ENCODE measurements at regions not wholly inside any gene's neighbourhood (a gene's known extent, or its start where the extent isn't known, plus 50 kb on each side); places are given as distances from the start of the nearest gene placed in this dataset.

DNA sequence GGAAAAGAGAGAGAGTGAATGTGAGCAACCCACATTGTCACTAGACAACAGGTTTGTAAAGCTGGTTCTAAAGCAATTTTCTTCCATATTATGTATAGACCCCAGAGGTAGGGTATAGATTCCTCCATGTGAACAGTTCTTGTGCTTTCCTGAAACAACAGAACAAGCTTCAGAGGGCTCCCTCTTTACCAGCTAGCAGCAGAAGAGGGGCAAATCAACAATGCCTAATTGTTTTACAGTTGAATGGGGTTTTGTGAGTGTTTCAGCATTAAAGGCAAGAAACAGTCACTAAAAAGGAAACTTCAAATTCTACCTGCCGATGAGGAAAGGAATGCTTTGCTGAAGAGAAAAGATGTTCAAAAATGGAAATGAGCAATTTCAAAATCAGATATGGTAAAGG, 341.2 kb upstream of the KITLG start:
- DNase-seq (ENCODE audit: low spot score): no peak
- TF ChIP-seq, protein P1, sequence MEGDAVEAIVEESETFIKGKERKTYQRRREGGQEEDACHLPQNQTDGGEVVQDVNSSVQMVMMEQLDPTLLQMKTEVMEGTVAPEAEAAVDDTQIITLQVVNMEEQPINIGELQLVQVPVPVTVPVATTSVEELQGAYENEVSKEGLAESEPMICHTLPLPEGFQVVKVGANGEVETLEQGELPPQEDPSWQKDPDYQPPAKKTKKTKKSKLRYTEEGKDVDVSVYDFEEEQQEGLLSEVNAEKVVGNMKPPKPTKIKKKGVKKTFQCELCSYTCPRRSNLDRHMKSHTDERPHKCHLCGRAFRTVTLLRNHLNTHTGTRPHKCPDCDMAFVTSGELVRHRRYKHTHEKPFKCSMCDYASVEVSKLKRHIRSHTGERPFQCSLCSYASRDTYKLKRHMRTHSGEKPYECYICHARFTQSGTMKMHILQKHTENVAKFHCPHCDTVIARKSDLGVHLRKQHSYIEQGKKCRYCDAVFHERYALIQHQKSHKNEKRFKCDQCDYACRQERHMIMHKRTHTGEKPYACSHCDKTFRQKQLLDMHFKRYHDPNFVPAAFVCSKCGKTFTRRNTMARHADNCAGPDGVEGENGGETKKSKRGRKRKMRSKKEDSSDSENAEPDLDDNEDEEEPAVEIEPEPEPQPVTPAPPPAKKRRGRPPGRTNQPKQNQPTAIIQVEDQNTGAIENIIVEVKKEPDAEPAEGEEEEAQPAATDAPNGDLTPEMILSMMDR (IDR thresholded peaks at IDR 0.05): no peak
- no peak for ATAC-seq (ENCODE audit: low FRiP score)

GRCh38 chr12:88918161-88918560, 337.9 kb upstream of the KITLG start:
- ATAC-seq (ENCODE audit: low FRiP score): no peak
- no peak for DNase-seq (ENCODE audit: low spot score)
- TF ChIP-seq, protein P1 (IDR thresholded peaks at IDR 0.05): no peak

- DNase-seq (ENCODE audit: low spot score) (no peak), ATAC-seq (ENCODE audit: low FRiP score) (no peak)
- TF ChIP-seq, protein P1 (IDR thresholded peaks at IDR 0.05): no peak
Observed at GRCh38 chr12:88914967-88915366, 334.7 kb upstream of the KITLG start.

DNA sequence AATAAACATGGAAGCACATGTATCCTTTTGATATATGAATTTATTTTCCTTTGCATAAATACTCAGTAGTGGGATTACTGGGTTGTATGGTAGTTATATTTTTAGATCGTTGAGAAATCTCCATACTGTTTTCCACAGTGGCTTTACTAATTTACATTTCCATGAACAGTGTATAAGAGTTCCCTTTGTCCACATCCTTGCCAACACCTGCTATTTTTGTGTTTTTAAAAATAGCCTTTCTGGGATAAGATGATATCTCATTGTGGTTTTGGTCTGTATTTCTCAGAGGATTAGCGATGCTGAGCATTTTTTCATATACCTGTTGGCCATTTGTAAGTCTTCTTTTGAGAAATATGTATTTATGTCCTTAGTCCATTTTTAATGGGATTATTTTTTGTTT, 329.2 kb upstream of the KITLG start:
- DNase-seq (ENCODE audit: low spot score) (no peak), ATAC-seq (ENCODE audit: low FRiP score) (no peak)
- TF ChIP-seq, protein P1 (IDR thresholded peaks at IDR 0.05): no peak

GRCh38 chr12:88908345-88908744, 328.1 kb upstream of the KITLG start:
- no peak for DNase-seq (ENCODE audit: low spot score)
- TF ChIP-seq, protein P1 (IDR thresholded peaks at IDR 0.05): no peak
- no peak for ATAC-seq (ENCODE audit: low FRiP score)

DNA sequence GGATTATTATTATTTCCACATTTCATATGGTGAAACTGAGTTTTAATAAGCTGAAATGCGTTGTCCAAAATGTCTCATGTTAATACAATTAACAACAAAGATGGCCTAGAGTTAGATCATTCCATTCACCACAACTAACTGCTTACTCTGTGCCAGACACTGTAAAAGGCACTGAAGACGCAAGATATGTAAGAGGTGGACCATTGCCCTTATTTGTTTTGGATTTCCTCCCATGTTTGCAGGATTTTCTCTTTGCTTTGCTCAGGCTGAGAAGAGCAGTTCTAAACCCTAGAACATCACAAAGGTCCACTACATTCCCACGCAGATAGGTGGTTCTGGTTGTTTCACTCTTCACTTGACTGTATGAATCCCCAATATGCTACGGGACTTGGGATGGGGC, 324.4 kb upstream of the KITLG start:
- ATAC-seq (ENCODE audit: low FRiP score) (no peak), DNase-seq (ENCODE audit: low spot score) (no peak)
- TF ChIP-seq, protein P1 (IDR thresholded peaks at IDR 0.05): no peak

DNA sequence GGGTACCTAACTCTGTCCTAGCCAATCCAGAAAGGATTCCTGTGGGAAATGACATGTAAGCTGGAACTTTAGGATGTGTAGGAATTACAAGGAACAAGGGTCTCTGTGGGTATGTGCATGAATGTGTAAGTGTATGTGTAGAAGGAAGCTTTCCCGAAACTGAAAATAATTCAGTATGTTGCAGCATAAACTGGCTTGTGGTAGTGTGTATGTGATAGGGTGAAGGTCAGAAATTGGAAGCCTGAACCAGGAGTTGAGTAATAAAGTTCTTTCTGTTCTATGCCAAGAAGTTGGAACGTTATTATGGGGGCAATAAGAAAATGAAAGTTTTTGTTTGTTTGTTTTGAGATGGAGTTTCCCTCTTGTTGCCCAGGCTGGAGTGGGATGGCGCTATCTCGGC, 323.1 kb upstream of the KITLG start:
- DNase-seq (ENCODE audit: low spot score) (no peak), ATAC-seq (ENCODE audit: low FRiP score) (no peak)
- TF ChIP-seq, protein P1 (IDR thresholded peaks at IDR 0.05): no peak
